ENCODE measurements at regions not wholly inside any gene's neighbourhood (a gene's known extent, or its start where the extent isn't known, plus 50 kb on each side); places are given as distances from the start of the nearest gene placed in this dataset.
A peak's percentile ranks its signal among the peaks of the same experiment; 100 is the strongest.
"Not testable (repeated sequence)": the region's sequence is repeated elsewhere in the genome, so short reads cannot be mapped to it uniquely, and the experiment has no call there.

DNA sequence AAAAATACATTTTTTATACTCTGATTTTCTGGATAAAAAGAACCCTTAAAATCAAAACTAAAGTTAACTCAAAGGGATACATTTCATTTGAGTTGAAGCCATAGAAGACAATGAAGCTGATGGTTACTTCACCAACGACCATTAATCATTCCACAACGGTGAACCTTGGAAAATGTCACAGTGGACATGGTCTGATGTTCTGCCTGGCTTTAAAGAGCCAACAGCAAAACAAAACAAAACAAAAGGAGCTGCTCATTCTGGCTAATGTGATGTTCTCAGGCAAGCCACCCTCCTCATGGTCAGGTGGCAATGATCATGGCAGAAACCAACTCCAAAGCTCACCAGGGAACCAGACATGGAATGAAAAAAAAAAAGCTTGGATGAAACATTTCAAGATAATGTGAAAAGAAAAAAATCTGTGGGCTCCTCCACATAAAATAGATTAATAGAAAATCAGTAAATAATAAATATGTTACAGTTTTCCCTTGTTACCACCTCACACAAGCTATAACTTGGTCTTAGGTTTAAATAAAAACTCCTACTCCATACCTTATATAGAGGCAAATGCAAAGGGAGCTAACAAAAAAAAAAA lies 90.1 kb upstream of the SERTAD2 start:
- Histone ChIP-seq H3K4me3 (no peak overlapping the region), H3K36me3 (no peaks in the 10 kb centered on the region), H3K9me3 (no peaks in the 10 kb centered on the region), H3K27me3 (no peaks in the 10 kb centered on the region), H3K4me1 (ENCODE audit: insufficient read depth) (peaks cover 5% of the 10 kb centered on the region), H3K27ac (no peak overlapping the region)
- WGBS, 3 donors = 82 to 84% (median 82%) methylated on average over 2 of the region's 2 CpGs
- no peak for DNase-seq
- TF ChIP-seq, protein P1, sequence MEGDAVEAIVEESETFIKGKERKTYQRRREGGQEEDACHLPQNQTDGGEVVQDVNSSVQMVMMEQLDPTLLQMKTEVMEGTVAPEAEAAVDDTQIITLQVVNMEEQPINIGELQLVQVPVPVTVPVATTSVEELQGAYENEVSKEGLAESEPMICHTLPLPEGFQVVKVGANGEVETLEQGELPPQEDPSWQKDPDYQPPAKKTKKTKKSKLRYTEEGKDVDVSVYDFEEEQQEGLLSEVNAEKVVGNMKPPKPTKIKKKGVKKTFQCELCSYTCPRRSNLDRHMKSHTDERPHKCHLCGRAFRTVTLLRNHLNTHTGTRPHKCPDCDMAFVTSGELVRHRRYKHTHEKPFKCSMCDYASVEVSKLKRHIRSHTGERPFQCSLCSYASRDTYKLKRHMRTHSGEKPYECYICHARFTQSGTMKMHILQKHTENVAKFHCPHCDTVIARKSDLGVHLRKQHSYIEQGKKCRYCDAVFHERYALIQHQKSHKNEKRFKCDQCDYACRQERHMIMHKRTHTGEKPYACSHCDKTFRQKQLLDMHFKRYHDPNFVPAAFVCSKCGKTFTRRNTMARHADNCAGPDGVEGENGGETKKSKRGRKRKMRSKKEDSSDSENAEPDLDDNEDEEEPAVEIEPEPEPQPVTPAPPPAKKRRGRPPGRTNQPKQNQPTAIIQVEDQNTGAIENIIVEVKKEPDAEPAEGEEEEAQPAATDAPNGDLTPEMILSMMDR (IDR thresholded peaks at IDR 0.05) = no peak
- TF ChIP-seq POLR2A (IDR thresholded peaks at IDR 0.05) = no peak
- no peak for TF ChIP-seq EP300 (IDR thresholded peaks at IDR 0.05)
- intact Hi-C loops (cut with DNase I) = no loop called here

DNA sequence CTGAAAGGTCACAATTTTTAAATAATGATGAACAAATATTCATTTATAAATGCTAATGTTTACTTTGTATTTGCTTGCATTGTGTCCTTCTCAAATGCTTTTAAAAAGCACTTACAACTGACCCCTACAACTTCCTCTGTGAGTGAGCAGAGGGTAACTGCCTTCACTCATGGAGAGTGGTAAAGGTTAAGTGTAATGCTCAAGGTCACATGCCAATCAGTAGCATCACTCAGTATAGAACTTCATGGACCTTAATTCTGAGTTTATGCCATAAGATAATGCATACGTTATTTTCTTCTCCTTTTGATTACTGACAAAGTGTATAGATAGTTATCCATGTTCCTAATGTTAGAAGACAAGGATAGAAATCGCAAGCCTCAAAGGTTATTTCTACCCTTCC lies 91.8 kb upstream of the SERTAD2 start:
- TF ChIP-seq, protein P1 (IDR thresholded peaks at IDR 0.05) = no peak
- TF ChIP-seq POLR2A (IDR thresholded peaks at IDR 0.05) = no peak
- Histone ChIP-seq H3K9me3 (no peaks in the 10 kb centered on the region), H3K27me3 (no peaks in the 10 kb centered on the region), H3K4me3 (no peak overlapping the region), H3K27ac (no peak overlapping the region), H3K4me1 (ENCODE audit: insufficient read depth) (peaks cover 5% of the 10 kb centered on the region), H3K36me3 (no peaks in the 10 kb centered on the region)
- 86 to 90% (median 87%) methylated on average over 2 of the region's 2 CpGs for WGBS, 3 donors
- intact Hi-C loops (cut with DNase I) = no loop called here
- no peak for DNase-seq

DNA sequence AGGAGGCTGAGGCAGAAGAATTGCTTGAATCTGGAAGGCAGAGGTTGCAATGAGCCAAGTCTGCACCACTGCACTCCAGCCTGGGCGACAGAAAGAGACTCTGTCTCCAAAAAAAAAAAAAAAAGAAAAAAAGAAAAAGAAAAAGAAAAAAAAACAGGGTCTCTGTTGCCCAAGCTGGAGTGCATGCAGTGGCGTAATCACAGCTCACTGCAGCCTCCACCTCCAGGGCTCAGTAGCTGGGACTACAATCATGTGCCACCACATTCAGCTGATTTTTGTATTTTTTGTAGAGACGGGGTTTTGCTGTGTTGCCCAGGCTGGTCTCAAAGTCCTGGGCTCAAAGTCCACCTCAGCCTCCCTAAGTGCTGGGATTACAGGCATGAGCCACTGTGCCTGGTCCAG lies 94.0 kb upstream of the SERTAD2 start:
- H3K4me1 ChIP-seq (ENCODE audit: insufficient read depth); DNase-seq; H3K4me3 ChIP-seq; H3K27me3 ChIP-seq; intact Hi-C loops (cut with DNase I); H3K27ac ChIP-seq; H3K9me3 ChIP-seq; H3K36me3 ChIP-seq: not testable (repeated sequence)
- WGBS, 3 donors = 86 to 92% (median 88%) methylated on average over 3 of the region's 3 CpGs

DNA sequence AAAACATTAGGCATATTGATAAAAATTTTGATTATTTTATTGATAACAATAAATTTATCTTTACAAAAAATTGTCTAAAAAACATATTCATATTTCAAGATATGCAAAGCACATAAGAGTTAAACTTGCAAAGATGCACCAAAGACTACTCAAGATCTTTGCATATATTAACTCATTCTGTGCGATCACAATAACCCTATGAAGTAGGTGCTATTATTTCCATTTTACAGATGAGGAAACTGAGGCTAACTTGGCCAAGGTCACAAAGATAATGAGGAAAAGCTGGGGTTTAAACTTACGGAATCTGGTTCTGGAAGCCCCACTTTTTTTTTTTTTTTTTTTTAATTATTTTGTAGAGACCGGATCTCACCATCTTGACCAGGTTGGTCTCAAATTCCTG lies 94.4 kb upstream of the SERTAD2 start:
- peaks cover 8% of the 10 kb centered on the region for H3K4me1 ChIP-seq (ENCODE audit: insufficient read depth)
- H3K27ac ChIP-seq = peak overlapping the region in 1 of 2 donors; percentile 96
- no peak for DNase-seq
- H3K27me3 ChIP-seq = no peaks in the 10 kb centered on the region
- 93 to 98% (median 97%) methylated on average over 3 of the region's 3 CpGs for WGBS, 3 donors
- intact Hi-C loops (cut with DNase I) = no loop called here
- TF ChIP-seq, protein P1 (IDR thresholded peaks at IDR 0.05) = no peak
- no peak for TF ChIP-seq POLR2A (IDR thresholded peaks at IDR 0.05)
- no peak for TF ChIP-seq EP300 (IDR thresholded peaks at IDR 0.05)
- no peaks in the 10 kb centered on the region for H3K9me3 ChIP-seq
- no peaks in the 10 kb centered on the region for H3K36me3 ChIP-seq
- no peak overlapping the region for H3K4me3 ChIP-seq

DNA sequence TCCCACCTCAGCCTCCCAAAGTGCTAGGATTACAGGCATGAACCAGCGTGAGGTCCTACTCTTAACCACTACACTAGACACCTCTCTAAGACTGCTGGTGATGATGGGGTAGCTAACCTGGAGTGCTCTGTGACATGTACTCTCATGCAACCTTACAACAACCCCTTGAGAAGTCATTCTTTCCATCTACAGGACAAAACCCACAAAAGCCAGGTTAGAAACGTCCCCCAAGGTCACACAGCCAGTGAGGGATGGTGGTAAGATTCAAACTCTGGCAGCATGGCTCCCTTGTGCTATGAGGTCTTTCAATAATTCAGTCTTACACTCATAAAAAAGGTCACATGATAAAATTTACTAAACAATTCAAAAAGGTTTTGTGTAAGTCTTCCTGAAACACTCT lies 94.8 kb upstream of the SERTAD2 start:
- intact Hi-C loops (cut with DNase I) = no loop called here
- TF ChIP-seq EP300 (IDR thresholded peaks at IDR 0.05) = no peak
- TF ChIP-seq, protein P1 (IDR thresholded peaks at IDR 0.05) = no peak
- TF ChIP-seq POLR2A (IDR thresholded peaks at IDR 0.05) = no peak
- no peak overlapping the region for H3K4me3 ChIP-seq

More for the DNA sequence above, 94.8 kb upstream of the SERTAD2 start:
- no peak for DNase-seq
- Histone ChIP-seq H3K27ac (peak overlapping the region in 1 of 2 donors; percentile 96), H3K4me1 (ENCODE audit: insufficient read depth) (peaks cover 8% of the 10 kb centered on the region), H3K27me3 (no peaks in the 10 kb centered on the region), H3K36me3 (no peaks in the 10 kb centered on the region), H3K9me3 (no peaks in the 10 kb centered on the region)
- 49 to 50% (median 50%) methylated on average over 2 of the region's 2 CpGs for WGBS, 3 donors
